ENCODE measurements at regions not wholly inside any gene's neighbourhood (a gene's known extent, or its start where the extent isn't known, plus 50 kb on each side); places are given as distances from the start of the nearest gene placed in this dataset.
A peak's percentile ranks its signal among the peaks of the same experiment; 100 is the strongest.

DNA sequence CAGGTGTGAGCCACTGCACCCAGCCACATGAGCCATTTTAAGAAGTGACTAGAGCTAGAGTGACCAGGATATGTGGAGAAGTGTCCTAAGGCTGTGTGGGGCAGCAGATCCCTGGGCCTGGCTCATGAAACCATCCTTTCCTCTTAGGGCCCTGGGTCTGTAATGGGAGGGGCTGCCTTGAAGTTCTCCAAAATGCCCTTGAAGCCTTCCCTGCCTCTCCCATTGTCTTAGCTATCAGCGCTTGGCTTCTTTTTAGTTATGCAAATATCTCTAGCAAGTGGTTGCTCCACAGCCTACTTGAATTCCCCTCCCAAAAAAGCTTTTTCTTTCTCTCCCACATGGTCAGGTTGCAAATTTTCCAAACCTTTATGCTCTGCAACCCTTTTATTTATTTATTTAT lies 112.4 kb upstream of the SPATA16 start:
- H3K4me3 ChIP-seq (ENCODE audit: low read depth, low read length) = no peak overlapping the region
- no peaks in the 10 kb centered on the region for H3K27me3 ChIP-seq (ENCODE audit: control insufficient read depth, insufficient read depth, low read length)
- no peak for DNase-seq (ENCODE audit: low read depth)
- TF ChIP-seq, protein P1, sequence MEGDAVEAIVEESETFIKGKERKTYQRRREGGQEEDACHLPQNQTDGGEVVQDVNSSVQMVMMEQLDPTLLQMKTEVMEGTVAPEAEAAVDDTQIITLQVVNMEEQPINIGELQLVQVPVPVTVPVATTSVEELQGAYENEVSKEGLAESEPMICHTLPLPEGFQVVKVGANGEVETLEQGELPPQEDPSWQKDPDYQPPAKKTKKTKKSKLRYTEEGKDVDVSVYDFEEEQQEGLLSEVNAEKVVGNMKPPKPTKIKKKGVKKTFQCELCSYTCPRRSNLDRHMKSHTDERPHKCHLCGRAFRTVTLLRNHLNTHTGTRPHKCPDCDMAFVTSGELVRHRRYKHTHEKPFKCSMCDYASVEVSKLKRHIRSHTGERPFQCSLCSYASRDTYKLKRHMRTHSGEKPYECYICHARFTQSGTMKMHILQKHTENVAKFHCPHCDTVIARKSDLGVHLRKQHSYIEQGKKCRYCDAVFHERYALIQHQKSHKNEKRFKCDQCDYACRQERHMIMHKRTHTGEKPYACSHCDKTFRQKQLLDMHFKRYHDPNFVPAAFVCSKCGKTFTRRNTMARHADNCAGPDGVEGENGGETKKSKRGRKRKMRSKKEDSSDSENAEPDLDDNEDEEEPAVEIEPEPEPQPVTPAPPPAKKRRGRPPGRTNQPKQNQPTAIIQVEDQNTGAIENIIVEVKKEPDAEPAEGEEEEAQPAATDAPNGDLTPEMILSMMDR (IDR thresholded peaks at IDR 0.05; ENCODE audit: insufficient read depth, low read length, poor library complexity, severe bottlenecking) = no peak
- H3K36me3 ChIP-seq (ENCODE audit: control insufficient read depth, insufficient read depth, low read length) = no peaks in the 10 kb centered on the region

- H3K36me3 ChIP-seq (ENCODE audit: control insufficient read depth, insufficient read depth, low read length) = no peaks in the 10 kb centered on the region
- TF ChIP-seq, protein P1 (IDR thresholded peaks at IDR 0.05; ENCODE audit: insufficient read depth, low read length, poor library complexity, severe bottlenecking) = no peak
- H3K4me3 ChIP-seq (ENCODE audit: low read depth, low read length) = no peak overlapping the region
- H3K27me3 ChIP-seq (ENCODE audit: control insufficient read depth, insufficient read depth, low read length) = no peaks in the 10 kb centered on the region
- no peak for DNase-seq (ENCODE audit: low read depth)
Measured at GRCh38 chr3:173249457-173249856, 108.4 kb upstream of the SPATA16 start.

- Histone ChIP-seq H3K36me3 (ENCODE audit: control insufficient read depth, insufficient read depth, low read length) (no peaks in the 10 kb centered on the region), H3K27me3 (ENCODE audit: control insufficient read depth, insufficient read depth, low read length) (no peaks in the 10 kb centered on the region), H3K4me3 (ENCODE audit: low read depth, low read length) (no peak overlapping the region)
- TF ChIP-seq, protein P1 (IDR thresholded peaks at IDR 0.05; ENCODE audit: insufficient read depth, low read length, poor library complexity, severe bottlenecking) = no peak
- DNase-seq (ENCODE audit: low read depth) = no peak
Measured at GRCh38 chr3:173241727-173242126, 100.7 kb upstream of the SPATA16 start.

DNA sequence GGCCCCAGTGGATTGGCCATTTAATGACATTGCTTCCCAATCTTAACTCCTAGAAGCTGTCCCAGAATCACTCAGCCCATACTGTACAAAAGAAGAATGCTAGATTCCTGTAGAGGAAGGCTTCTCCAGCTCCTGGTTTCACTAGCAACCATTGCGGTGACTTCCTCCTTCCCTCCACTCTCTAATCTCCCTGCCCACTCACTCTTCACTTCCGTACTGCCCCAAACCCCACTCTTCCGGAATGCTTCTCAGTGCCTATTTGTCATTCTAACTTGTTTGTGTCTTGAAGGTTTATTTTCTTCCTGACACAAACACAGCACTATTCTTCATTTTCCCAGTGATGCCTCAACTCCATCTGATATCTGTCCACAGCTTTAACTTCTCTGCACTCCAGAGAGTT lies 97.1 kb upstream of the SPATA16 start:
- TF ChIP-seq, protein P1 (IDR thresholded peaks at IDR 0.05; ENCODE audit: insufficient read depth, low read length, poor library complexity, severe bottlenecking) = no peak
- DNase-seq (ENCODE audit: low read depth) = no peak
- Histone ChIP-seq H3K36me3 (ENCODE audit: control insufficient read depth, insufficient read depth, low read length) (no peaks in the 10 kb centered on the region), H3K4me3 (ENCODE audit: low read depth, low read length) (no peak overlapping the region), H3K27me3 (ENCODE audit: control insufficient read depth, insufficient read depth, low read length) (no peaks in the 10 kb centered on the region)

DNA sequence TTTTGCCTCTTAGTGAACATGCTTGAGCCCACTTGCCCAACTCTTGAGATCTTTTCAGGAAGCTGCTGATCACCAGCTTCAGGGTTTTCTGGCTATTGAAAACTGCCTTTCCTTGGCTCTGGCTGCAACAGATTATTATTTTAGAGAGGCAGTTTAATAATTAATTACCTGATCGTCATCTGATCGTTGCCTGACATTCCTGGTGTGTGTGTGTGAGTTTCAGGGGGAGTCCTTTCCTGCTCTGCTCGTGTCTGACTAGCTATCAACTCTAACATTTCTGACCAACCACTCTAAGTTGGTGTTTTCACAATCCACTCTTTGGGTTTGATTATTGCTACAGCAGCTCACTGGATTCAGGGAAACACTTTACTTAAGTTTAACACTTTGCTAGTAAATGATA lies 84.3 kb upstream of the SPATA16 start:
- no peak overlapping the region for H3K4me3 ChIP-seq (ENCODE audit: low read depth, low read length)
- H3K27me3 ChIP-seq (ENCODE audit: control insufficient read depth, insufficient read depth, low read length) = no peaks in the 10 kb centered on the region
- DNase-seq (ENCODE audit: low read depth) = peak; percentile 5
- no peaks in the 10 kb centered on the region for H3K36me3 ChIP-seq (ENCODE audit: control insufficient read depth, insufficient read depth, low read length)
- TF ChIP-seq, protein P1 (IDR thresholded peaks at IDR 0.05; ENCODE audit: insufficient read depth, low read length, poor library complexity, severe bottlenecking) = no peak

GRCh38 chr3:173221010-173221409 lies 80.0 kb upstream of the SPATA16 start:
- Histone ChIP-seq H3K4me3 (ENCODE audit: low read depth, low read length) (no peak overlapping the region), H3K27me3 (ENCODE audit: control insufficient read depth, insufficient read depth, low read length) (no peaks in the 10 kb centered on the region), H3K36me3 (ENCODE audit: control insufficient read depth, insufficient read depth, low read length) (no peaks in the 10 kb centered on the region)
- DNase-seq (ENCODE audit: low read depth) = no peak
- TF ChIP-seq, protein P1 (IDR thresholded peaks at IDR 0.05; ENCODE audit: insufficient read depth, low read length, poor library complexity, severe bottlenecking) = peak; percentile 48
